ENCODE measurements at regions not wholly inside any gene's neighbourhood (a gene's known extent, or its start where the extent isn't known, plus 50 kb on each side); places are given as distances from the start of the nearest gene placed in this dataset.

DNA sequence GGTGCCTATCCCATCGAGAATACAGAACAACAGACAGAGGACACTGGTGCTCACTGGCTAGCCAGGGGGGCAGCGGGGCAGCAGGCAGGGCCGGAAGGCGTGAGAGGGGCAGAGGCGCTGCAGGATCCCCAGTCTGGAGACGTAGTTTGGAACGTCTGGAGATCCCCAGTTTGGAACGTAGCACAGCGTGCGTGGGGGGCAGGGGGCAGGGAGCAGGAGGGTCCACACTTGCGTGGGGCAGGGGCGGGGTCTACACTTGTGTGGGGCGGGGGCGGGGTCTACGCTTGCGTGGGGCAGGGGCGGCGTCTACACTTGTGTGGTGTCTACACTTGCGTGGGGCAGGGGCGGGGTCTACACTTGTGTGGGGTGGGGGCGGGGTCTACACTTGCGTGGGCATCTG lies 107.2 kb downstream of the DACT2 start:
- FAIRE-seq = no peak

DNA sequence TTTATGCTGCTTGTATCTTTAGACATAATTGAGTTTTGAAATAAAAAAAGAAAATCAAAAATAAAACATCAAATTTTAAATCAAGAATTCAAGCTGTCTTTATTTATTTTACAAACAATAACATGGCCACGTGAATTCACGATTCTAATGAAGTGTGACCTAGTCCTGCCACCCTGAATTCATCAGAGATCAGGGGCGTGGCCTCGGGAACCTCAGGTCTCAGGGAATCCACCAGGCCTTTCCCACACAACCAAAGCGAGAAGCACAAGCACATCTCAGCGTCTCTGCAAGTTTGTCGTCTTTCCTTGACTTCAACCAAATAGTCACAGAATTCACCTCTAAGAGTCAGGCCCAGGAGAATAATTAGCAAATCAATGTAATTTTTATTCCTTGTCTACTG lies 107.9 kb downstream of the DACT2 start:
- DNase-seq (ENCODE audit: low spot score) (no peak), FAIRE-seq (no peak)

More for the DNA sequence above, 107.2 kb downstream of the DACT2 start:
- no peak for DNase-seq (ENCODE audit: low spot score)

DNA sequence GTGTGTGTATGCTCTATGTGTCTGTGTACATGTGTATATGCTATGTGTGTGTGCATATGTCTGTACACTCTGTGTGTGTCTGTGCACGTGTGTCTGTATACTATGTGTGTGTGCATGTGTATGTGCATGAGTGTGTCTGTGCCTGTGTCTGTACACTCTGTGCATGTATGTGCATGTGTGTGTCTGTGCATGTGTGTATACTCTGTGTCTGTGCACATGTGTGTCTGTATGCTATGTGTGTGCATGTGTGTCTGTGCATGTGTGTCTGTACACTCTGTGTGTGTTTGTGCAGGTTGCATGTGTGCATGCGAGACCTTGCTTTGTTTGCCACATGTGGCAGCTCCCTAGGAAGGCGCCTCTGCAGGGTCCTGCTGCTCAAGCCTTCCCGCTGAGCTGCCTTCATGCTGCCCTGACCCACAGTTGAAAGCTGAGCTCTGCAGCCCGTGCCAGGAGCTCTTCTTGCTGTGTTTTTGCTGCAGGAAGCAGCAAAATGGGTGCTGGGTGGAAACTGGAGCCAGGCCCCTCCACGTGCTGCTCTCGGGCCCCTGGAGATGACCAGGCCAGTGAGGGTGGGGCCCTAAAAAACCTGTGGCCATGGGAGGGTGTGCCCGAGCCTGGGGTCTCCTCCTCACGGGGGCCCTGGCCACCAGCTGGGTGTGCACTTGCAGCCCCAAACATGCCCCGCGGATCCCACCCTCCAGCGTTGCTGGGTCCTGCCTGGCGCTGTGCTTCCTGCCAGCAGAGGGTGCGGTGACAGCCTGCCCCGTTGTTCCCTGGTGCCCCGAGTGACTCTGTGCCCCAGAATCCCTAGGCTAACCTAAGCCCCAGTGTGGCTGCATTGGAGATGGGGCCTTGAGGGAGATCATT lies 109.1 kb downstream of the DACT2 start:
- DNase-seq (ENCODE audit: low spot score) (no peak), FAIRE-seq (no peak)

DNA sequence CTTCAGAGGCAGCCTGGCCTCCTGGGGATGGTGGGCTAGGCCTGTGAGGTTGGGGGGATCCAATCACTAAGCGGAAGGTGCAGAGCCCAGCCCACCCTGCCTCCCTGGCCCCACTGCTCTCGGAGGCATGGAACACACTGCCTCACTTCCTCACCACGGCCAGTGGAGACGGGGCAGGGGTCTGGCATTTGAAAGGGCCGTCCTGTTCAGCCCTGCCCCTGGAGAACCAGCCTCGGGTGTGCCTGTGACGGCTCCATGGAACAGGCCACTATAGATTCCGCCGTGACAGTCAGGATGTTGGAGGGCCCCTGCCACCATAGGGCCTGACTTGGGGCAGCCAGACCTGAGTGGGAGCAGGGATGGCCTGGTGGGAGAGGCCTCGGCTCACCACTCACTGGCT lies 110.2 kb downstream of the DACT2 start:
- DNase-seq (ENCODE audit: low spot score) = no peak
- FAIRE-seq = no peak

DNA sequence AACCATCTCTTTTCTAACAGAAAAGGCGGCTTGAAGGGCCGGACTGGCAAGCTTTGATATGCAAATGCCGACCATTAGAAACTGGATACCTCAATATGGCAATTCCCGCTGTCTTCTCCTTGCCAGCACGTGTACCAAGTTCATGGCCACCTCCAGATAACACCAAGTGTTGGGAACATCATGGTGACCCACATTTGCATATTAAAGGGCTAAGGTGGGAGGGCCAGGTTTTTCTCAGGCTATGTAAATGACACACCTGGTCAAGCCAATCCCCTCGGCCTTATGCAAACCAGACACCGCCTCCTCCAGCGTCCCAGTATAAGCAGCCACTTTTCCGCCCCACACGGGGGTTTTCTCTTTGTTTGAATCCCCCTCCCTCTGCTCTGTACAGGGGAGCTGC lies 110.7 kb downstream of the DACT2 start:
- FAIRE-seq (no peak), DNase-seq (ENCODE audit: low spot score) (no peak)

DNA sequence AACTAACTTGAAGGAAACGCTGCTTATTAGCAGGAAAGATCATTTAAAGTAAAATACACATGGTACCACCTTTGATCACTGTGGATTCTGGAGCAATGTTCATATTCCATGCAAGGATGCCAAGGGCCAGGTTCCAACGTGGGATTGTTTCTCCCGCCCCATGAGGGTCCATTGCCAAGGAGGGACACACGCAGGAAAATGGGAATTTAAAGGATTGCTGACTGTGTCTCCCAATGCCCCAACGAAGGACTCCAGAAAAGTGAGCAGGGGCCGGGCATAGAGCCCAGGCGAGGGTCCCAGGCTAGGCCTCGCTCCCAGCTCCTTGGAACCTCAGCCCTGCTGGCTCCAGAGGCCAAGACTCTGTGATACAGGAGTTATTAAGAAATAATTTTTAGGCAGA lies 111.2 kb downstream of the DACT2 start:
- no peak for FAIRE-seq
- no peak for DNase-seq (ENCODE audit: low spot score)

DNA sequence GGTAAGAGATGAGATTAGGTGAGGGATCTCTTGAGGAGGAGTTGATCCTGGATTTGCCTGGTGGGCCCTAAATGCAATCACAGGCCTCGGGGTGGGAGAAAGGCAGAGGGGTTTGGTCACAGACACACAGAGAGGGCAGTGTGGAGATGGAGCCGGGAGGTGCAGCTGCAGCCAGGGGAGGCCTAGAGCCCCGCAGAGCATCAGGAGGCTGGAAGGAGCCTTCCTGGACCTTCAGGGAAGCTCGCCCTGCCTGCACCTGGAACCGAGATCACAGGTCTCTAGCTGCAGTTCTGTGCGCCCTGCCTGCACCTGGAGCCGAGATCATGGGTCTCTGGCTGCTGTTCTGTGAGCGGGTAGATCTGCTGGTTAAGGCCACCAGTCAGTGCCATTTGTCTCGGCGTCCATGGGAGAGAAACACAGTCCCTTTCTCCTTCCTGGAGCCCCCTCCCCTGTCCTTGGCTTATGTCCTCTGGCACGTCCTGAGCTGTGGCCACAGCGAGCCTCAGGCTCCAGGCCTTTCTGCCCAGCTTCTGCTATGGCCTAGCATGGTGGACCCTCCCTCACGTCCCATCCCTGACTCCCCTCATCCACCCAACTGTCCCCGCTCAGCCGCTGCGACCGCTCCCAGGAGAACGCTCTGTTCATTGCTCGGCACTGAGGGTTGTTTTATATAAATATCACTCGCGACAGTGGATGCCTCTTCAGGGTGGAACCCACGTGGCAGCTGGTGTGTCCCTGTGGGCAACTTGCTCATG lies 112.0 kb downstream of the DACT2 start:
- DNase-seq (ENCODE audit: low spot score) (no peak), FAIRE-seq (no peak)

DNA sequence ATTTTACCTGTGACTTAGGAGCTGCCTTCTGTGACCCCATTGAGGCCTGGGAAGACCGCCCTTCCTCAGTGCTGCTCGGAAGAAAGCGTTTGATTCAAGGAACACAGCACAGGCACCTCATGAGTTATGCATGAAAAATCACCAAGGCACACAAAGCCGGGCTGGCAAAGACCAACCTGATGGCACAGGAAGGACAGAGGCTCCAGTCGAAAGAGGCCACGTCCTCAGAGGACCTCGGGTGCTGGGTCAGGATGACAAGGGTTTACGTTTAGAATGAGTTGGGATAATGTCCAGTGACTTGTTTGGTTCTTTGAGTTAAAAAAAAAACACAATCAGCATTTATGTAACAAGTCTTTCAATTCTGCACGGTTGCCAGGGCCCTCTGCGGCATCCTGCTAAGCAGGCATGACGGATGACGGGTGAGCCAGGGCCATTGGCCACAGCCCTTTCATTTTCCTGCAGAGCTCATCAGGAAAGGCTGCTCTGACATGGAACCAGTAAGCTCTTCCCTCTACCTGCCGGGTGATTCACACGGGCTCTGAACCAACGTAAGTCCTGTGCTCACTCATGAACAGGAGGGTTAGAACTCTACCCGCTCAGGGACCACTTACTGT lies 112.8 kb downstream of the DACT2 start:
- FAIRE-seq (no peak), DNase-seq (ENCODE audit: low spot score) (no peak)

DNA sequence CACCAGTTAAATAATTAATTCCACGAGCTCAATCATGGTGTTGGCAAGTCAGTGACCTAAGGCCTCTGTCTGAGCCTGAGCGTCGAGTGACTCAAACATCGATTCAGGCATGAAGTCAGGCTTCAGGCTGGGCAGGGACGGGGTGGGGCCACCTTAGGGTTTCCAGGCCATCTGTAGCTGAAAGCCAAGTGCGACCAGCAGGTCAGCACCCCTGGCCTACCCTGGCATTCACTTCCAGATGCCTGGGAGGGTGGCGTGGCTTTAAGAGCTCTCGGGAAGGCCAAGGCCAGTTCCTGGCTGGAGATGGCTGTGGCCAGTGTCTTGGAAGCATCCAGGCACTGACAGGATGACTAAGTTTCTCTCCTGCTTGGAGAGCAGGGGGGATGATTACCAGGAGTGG lies 113.4 kb downstream of the DACT2 start:
- FAIRE-seq (no peak), DNase-seq (ENCODE audit: low spot score) (no peak)

DNA sequence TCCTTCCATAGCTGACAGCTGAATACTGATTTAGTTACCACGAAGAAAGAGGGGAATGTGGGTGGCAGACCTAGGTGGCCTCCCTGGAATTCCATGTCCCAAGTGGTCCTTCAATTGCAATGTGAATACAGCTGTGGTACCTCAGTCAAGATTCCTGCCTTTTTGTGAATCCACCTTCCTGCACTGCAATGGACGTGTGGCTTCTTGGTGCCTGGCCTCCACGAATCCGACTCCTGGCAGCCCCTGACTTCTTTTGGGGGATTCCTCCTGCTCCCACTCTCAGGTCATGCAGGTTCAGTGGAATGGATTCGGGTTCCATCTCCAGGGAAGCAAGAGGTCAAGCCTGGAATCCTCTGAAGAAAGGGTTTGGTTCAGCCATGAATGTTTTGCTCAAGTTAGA lies 117.8 kb downstream of the DACT2 start:
- DNase-seq (ENCODE audit: low spot score) (no peak), FAIRE-seq (no peak)

DNA sequence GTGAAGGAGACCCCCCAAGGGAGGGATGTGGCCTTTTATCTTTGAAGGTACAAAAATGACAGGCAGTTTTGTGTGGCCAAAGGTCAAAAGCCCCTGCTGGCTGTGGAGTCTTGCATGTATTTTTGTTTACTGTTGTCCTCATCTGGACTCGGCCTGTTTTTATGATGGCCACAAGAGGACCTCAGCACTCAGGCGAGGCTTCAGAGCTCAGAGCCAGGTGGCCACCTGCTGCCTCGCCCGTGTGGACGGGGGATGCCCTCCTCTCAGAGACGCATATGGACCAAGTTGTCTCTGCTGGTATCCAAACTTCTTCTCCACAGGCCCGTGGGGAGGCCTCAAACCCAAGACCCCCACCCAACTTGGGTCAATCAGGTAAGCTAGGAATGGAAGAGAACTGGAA lies 118.2 kb downstream of the DACT2 start:
- DNase-seq (ENCODE audit: low spot score) = no peak

DNA sequence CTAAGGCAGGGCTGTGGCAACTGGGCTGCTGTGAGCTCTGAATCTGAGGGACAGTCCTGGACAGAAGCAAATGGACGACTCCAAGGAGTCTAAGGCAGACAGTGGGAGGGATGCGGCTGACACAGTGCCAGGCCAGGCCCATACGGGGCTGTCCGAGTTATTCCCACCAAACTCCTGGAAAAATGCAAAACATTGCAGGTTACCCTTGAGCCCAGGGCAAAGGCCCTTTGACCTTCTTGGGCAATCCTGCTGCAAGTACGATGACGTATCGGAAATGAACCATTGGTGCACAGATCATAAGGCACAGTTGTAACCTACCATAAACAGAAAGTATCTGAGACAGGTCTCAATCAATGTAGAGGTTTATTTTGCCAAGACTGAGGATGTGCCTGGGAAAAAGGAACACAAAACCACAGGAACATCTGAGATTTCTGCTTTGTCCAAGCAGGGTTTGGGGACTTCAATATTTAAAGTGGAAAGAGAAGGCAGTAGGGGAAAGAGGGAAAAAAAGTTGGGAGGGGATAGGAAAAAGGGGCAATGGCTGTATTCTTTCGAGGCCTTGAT lies 118.9 kb downstream of the DACT2 start:
- FAIRE-seq (no peak), DNase-seq (ENCODE audit: low spot score) (no peak)

More for the DNA sequence above, 118.2 kb downstream of the DACT2 start:
- FAIRE-seq = no peak

DNA sequence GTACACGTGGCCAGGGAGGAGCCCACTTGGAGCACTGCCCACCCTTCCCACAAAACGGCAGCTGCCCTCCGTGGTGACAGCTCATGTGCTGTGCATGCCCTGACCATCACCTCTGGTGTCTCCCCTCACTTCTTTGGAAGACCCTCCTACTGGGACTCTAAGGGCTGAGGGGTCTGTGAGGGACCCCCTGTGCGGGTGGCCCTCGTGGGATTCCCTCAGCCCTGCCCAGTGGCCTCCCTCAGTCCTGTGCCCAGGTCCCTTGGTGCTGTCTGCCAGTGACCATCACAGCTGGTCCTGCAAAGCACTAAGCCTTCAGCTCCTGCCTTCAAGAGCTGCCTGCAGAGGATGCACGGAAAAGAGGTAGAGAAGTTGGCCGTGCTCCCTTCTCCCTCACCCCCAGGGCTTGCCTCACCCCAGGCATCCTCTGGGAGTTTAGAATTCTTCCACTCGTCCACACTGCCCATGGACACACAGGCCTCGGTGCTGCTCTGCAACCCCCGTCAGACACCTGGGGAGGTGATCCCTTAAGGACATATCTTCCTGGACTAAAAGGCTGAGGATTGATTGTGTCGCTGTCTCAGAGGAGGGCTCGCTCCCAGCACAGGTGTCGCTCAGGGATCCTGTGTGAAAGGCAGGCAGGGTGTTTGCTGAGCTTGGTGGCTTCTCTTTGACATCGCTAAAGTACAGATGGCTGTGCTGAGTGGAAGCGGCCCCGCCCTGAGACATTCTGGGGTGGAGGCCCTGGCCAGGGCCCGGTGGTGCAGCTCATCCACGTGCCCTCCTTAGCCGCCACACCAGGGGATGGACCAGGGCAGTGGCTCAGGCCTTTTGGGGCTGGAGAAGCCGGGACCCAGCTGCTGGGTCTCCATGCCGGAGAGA lies 119.5 kb upstream of the FRMD1 start:
- FAIRE-seq (no peak), DNase-seq (ENCODE audit: low spot score) (no peak)

DNA sequence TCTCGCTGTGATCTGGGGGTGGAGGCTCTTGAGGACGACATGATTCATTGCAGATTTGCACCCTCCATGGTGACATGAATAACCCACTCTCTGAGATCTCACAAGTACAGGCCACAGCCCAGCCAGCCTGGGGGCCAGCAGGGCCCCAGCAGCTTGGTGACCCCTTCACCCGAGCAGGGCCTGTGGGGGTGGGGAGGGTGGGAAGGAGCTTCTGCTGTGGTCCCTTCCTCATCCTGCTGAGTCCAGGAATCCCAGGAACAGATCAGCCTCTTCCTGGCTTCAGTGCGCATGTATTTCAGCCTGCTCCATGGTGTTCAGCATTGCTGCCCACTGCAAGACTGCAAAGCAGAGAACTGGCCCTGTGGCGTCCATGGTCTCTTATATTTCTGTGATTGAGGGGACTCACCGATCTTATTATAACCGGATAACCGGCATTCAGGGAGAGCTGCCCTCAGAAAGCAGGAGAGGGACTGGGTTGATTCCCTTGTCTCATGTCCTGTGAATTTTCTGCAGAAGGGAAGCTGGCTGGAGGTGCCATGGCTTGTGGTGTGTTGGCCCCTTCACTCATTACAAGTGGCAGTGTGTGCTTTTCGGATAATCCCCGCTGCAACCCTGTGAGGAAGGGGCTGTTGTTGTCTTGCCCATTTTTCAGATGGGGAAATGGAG lies 118.8 kb upstream of the FRMD1 start:
- DNase-seq (ENCODE audit: low spot score) (no peak), FAIRE-seq (no peak)

DNA sequence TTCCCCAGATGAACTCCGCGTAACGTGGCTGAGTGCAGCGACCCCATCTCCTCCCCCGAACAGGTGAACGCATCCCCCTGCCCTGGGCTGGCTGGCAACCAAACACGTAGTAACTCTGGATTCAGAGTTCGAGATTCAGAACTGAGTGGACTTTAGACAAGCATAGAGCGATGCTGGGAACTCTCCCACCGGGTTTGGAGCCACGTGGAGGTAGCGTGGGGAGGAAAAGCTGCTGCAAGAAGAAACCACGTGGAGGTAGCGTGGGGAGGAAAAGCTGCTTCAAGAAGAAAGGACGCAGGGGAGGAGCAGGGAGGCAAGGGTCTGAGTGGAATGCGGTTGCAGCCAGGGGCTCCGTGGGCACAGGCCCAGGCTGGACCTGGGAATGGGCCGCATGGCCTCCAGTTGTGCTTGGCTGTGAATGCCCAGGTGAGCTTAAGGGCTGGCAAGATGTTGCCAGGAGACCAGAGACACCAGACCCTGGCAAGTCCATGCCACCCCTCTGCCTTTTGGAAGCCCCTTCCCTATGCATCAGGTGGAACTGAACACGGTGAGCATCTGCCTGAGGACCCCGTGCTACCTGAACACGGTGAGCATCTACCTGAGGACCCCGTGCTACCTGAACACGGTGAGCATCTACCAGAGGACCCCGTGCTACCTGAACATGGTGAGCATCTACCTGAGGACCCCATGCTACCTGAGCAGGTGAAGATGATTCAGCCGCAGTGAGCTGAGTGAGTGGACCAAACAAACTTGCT lies 118.0 kb upstream of the FRMD1 start:
- FAIRE-seq = no peak
- DNase-seq (ENCODE audit: low spot score) = no peak

DNA sequence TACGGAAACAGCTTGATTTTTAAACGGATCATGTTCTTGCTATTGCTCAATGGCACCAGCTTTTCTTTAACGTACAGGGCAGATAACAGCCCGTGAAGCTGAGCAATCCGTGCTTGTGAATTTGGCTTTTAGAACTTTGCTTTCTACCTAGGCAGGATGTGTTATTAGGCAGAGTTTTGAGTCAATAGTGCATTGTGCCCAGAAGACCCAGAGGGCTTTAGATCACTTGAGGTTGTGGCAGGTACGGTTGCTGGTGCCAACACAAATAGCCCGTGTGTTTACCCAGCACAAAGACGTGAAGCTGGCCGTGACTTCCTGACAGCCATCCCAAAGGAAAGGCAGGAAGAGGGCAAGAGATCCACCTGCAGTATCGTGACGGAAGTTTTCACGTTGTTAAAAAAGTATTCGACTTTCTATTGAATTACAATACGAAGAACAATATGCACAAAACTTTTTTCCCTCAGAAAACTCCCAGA lies 117.4 kb upstream of the FRMD1 start:
- FAIRE-seq = no peak
- DNase-seq (ENCODE audit: low spot score) = no peak

DNA sequence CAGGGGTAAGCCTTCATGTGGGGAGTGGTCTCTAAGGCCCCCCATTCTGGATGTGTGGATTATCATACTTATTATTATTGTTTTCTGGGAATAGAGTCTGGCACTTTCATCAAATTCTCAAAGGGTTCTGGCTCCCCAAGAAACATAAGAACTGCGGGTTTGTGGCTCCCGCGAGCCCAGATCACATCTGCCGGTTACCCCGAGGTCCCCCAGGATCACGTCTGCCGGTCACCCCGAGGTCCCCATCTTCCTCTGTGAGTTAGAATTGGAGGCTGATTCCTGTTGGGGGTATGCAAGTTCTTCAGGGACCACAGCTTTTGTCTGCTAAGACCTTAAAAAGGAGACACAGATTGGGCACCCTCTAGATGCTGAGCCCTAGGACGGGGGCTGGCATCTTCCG lies 116.7 kb upstream of the FRMD1 start:
- DNase-seq (ENCODE audit: low spot score) = no peak
- no peak for FAIRE-seq

DNA sequence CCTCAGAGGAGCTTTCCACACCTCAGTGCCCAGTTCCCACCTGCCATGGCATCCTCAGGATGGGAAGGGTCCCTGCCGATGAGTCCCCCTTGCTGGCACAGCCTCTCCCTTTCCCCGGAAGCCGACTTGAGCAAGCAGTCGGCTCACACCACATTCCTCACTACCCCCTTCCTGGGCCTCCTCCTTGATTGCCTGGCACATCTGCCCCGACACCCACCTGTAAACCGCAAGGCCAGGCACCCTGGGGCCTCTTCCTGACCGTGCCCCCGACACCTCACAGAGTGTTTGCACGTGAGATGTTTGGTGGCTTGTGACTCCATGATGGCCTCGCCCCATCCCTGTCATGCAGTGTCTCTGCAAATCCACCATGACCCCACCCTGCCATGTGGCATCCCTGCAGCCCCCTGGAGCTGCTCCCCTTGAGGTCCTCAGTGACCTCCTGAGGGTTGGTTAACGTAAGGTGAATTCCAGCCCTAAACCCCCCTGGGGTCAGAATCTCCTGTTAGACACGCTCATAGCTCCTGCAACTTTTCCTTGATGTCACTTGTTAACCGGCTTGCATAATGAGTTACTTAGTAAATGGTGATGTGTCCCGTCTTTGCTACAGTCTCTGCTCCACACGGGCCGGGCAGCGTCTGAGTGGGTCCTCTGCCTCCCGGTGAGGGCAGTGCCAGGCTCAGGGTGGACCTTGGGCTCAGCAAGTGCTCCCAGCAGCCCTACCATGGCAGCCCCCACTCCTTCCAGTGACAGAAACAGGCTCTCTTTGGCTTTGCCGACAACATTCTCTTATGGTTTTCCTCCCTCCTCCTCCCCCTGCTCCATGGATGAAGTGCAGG lies 115.9 kb upstream of the FRMD1 start:
- FAIRE-seq (no peak), DNase-seq (ENCODE audit: low spot score) (no peak)

All from RCC 7860 (cell line).